ENCODE measurements at regions not wholly inside any gene's neighbourhood (a gene's known extent, or its start where the extent isn't known, plus 50 kb on each side); places are given as distances from the start of the nearest gene placed in this dataset.

GRCh38 chr13:40191186-40191980, 475.1 kb downstream of the FOXO1 start:
- in situ Hi-C loops (cut with MboI; ENCODE audit: low pct_unique_long_range_greater_than_20kb in 2 of 9, low sequenced_read_pairs in 9 of 9, unreplicated experiment in 9 of 9): no loop called here
- H3K4me3 ChIP-seq: no peak overlapping the region
- no peak overlapping the region for H3K27ac ChIP-seq
- no peak for ATAC-seq (replicated peaks in 6 of 8)
- WGBS, 10 experiments: 0 to 84% (median 57%) methylated on average over 1 to 7 of the region's 7 CpGs; no CpG with 5 or more reads in 2 of the 10 experiments
- peaks cover 23 to 35% of the 10 kb centered on the region in 2 donors for H3K4me1 ChIP-seq (replicated peaks in 1 of 2)

GRCh38 chr13:40192452-40192851, 474.0 kb downstream of the FOXO1 start:
- no peak overlapping the region for H3K27ac ChIP-seq
- no peak overlapping the region for H3K4me3 ChIP-seq
- in situ Hi-C loops (cut with MboI; ENCODE audit: low pct_unique_long_range_greater_than_20kb in 2 of 9, low sequenced_read_pairs in 9 of 9, unreplicated experiment in 9 of 9): no loop called here
- whole genome bisulfite sequencing, 10 experiments: 100% methylated on average over 1 of the region's 5 CpGs; no CpG with 5 or more reads in 9 of the 10 experiments
- peaks cover 23 to 35% of the 10 kb centered on the region in 2 donors for H3K4me1 ChIP-seq (replicated peaks in 1 of 2)
- ATAC-seq (replicated peaks in 6 of 8): no peak

GRCh38 chr13:40192858-40193257, 473.6 kb downstream of the FOXO1 start:
- peak in 1 of 8 experiments; percentile 10 for ATAC-seq (replicated peaks in 6 of 8)
- H3K4me3 ChIP-seq: no peak overlapping the region
- WGBS, 10 experiments: 10 to 87% (median 15%) methylated on average over 2 to 7 of the region's 7 CpGs; no CpG with 5 or more reads in 5 of the 10 experiments
- peaks cover 23 to 35% of the 10 kb centered on the region in 2 donors for H3K4me1 ChIP-seq (replicated peaks in 1 of 2)
- in situ Hi-C loops (cut with MboI; ENCODE audit: low pct_unique_long_range_greater_than_20kb in 2 of 9, low sequenced_read_pairs in 9 of 9, unreplicated experiment in 9 of 9): no loop called here
- no peak overlapping the region for H3K27ac ChIP-seq

- Histone ChIP-seq H3K4me3 (no peak overlapping the region), H3K27ac (no peak overlapping the region), H3K4me1 (replicated peaks in 1 of 2) (peaks cover 23 to 35% of the 10 kb centered on the region in 2 donors)
- in situ Hi-C loops (cut with MboI; ENCODE audit: low pct_unique_long_range_greater_than_20kb in 2 of 9, low sequenced_read_pairs in 9 of 9, unreplicated experiment in 9 of 9): no loop called here
- peak in 3 of 8 experiments; percentile 41 to 74 (median 55) for ATAC-seq (replicated peaks in 6 of 8)
- WGBS, 10 experiments: 15 to 100% (median 80%) methylated on average over 1 to 14 of the region's 18 CpGs
Measured at GRCh38 chr13:40193286-40194223, 472.9 kb downstream of the FOXO1 start.

- Histone ChIP-seq H3K27ac (no peak overlapping the region), H3K4me3 (no peak overlapping the region), H3K4me1 (replicated peaks in 1 of 2) (peaks cover 23 to 35% of the 10 kb centered on the region in 2 donors)
- 0 to 100% (median 87%) methylated on average over 1 to 7 of the region's 9 CpGs for WGBS, 10 experiments
- ATAC-seq (replicated peaks in 6 of 8): peak in 1 of 8 experiments; percentile 24
- in situ Hi-C loops (cut with MboI; ENCODE audit: low pct_unique_long_range_greater_than_20kb in 2 of 9, low sequenced_read_pairs in 9 of 9, unreplicated experiment in 9 of 9): no loop called here
Measured at GRCh38 chr13:40194224-40194806, 472.1 kb downstream of the FOXO1 start.

GRCh38 chr13:40197049-40197448, 469.4 kb downstream of the FOXO1 start:
- Histone ChIP-seq H3K27ac (no peak overlapping the region), H3K4me1 (replicated peaks in 1 of 2) (peaks cover 0 to 11% of the 10 kb centered on the region in 2 donors), H3K4me3 (no peak overlapping the region)
- in situ Hi-C loops (cut with MboI; ENCODE audit: low pct_unique_long_range_greater_than_20kb in 2 of 9, low sequenced_read_pairs in 9 of 9, unreplicated experiment in 9 of 9): no loop called here
- ATAC-seq (replicated peaks in 6 of 8): no peak
- 70 to 100% (median 91%) methylated on average over 2 to 5 of the region's 8 CpGs for WGBS, 10 experiments

GRCh38 chr13:40197936-40198595, 468.4 kb downstream of the FOXO1 start:
- in situ Hi-C loops (cut with MboI; ENCODE audit: low pct_unique_long_range_greater_than_20kb in 2 of 9, low sequenced_read_pairs in 9 of 9, unreplicated experiment in 9 of 9): no loop called here
- Histone ChIP-seq H3K4me1 (replicated peaks in 1 of 2) (peaks cover 0 to 8% of the 10 kb centered on the region in 2 donors), H3K4me3 (no peak overlapping the region), H3K27ac (no peak overlapping the region)
- WGBS, 10 experiments: 37 to 100% (median 83%) methylated on average over 1 to 3 of the region's 4 CpGs; no CpG with 5 or more reads in 1 of the 10 experiments
- no peak for ATAC-seq (replicated peaks in 6 of 8)

- no peak for ATAC-seq (replicated peaks in 6 of 8)
- H3K4me1 ChIP-seq (replicated peaks in 1 of 2): no peaks in the 10 kb centered on the region
- no peak overlapping the region for H3K27ac ChIP-seq
- 68 to 100% (median 86%) methylated on average over 1 to 2 of the region's 2 CpGs; no CpG with 5 or more reads in 1 of the 10 experiments for WGBS, 10 experiments
- no peak overlapping the region for H3K4me3 ChIP-seq
- in situ Hi-C loops (cut with MboI; ENCODE audit: low pct_unique_long_range_greater_than_20kb in 2 of 9, low sequenced_read_pairs in 9 of 9, unreplicated experiment in 9 of 9): no loop called here
Measured at GRCh38 chr13:40200273-40200978, 466.0 kb downstream of the FOXO1 start.

- Histone ChIP-seq H3K4me1 (replicated peaks in 1 of 2) (peaks cover 7 to 8% of the 10 kb centered on the region in 2 donors), H3K27ac (no peak overlapping the region), H3K4me3 (no peak overlapping the region)
- 80 to 100% (median 100%) methylated on average over 1 of the region's 1 CpG; no CpG with 5 or more reads in 7 of the 10 experiments for WGBS, 10 experiments
- no peak for ATAC-seq (replicated peaks in 6 of 8)
- in situ Hi-C loops (cut with MboI; ENCODE audit: low pct_unique_long_range_greater_than_20kb in 2 of 9, low sequenced_read_pairs in 9 of 9, unreplicated experiment in 9 of 9): no loop called here
Measured at GRCh38 chr13:40204246-40204645, 462.2 kb downstream of the FOXO1 start.

GRCh38 chr13:40205771-40206240, 460.6 kb downstream of the FOXO1 start:
- ATAC-seq (replicated peaks in 6 of 8): no peak
- H3K4me3 ChIP-seq: no peak overlapping the region
- H3K27ac ChIP-seq: no peak overlapping the region
- peaks cover 9 to 10% of the 10 kb centered on the region in 2 donors for H3K4me1 ChIP-seq (replicated peaks in 1 of 2)
- in situ Hi-C loops (cut with MboI; ENCODE audit: low pct_unique_long_range_greater_than_20kb in 2 of 9, low sequenced_read_pairs in 9 of 9, unreplicated experiment in 9 of 9): no loop called here
- whole genome bisulfite sequencing, 10 experiments: 69 to 93% (median 92%) methylated on average over 1 to 3 of the region's 4 CpGs; no CpG with 5 or more reads in 5 of the 10 experiments

- ATAC-seq (replicated peaks in 6 of 8): peak in 6 of 8 experiments; percentile 33 to 90 (median 58)
Measured at GRCh38 chr13:40206241-40207000, 460.0 kb downstream of the FOXO1 start.

More at GRCh38 chr13:40206241-40207000, 460.0 kb downstream of the FOXO1 start:
- no peak overlapping the region for H3K27ac ChIP-seq
- WGBS, 10 experiments: 66 to 100% (median 87%) methylated on average over 1 to 5 of the region's 6 CpGs; no CpG with 5 or more reads in 3 of the 10 experiments
- in situ Hi-C loops (cut with MboI; ENCODE audit: low pct_unique_long_range_greater_than_20kb in 2 of 9, low sequenced_read_pairs in 9 of 9, unreplicated experiment in 9 of 9): no loop called here
- no peak overlapping the region for H3K4me3 ChIP-seq
- peaks cover 9 to 10% of the 10 kb centered on the region in 2 donors for H3K4me1 ChIP-seq (replicated peaks in 1 of 2)

Measured in motor neuron (in vitro differentiated cells).